Upper lobe of right lung (tissue), 1 donor: ENCODE measurements at regions not wholly inside any gene's neighbourhood (a gene's known extent, or its start where the extent isn't known, plus 50 kb on each side); places are given as distances from the start of the nearest gene placed in this dataset.

Experiments used
- ATAC-seq: fragments of 200-7000 bp; cut with Tn5 transposase; one replicate; pipeline ENCODE4 v1.9.1; 2020; ENCODE audit warnings: mild to moderate bottlenecking, moderate library complexity
- DNase-seq: peaks from one replicate; pipeline ENCODE4 v3.0.0-alpha.2; 2020
- H3K27ac ChIP-seq: fragments of 200-600 bp; one replicate; pipeline ENCODE4 v1.8.0; 2022
- H3K27me3 ChIP-seq: fragments of 200-600 bp; one replicate; pipeline ENCODE4 v1.8.0; 2022; ENCODE audit warnings: mild to moderate bottlenecking
- H3K36me3 ChIP-seq: fragments of 200-600 bp; one replicate; pipeline ENCODE4 v1.8.0; 2022
- H3K4me1 ChIP-seq: fragments of 200-600 bp; one replicate; pipeline ENCODE4 v1.8.0; 2022
- H3K4me3 ChIP-seq: fragments of 200-600 bp; one replicate; pipeline ENCODE4 v1.8.0; 2022; ENCODE audit warnings: mild to moderate bottlenecking
- H3K9me3 ChIP-seq: fragments of 200-600 bp; one replicate; pipeline ENCODE4 v1.8.0; 2022
- CTCF ChIP-seq: fragments of 200-600 bp; IDR thresholded peaks from one replicate; pipeline ENCODE4 v1.8.0; 2022; ENCODE audit warnings: antibody characterized with exemption
- intact Hi-C: fragments of 100-400 bp; cut with DNase I; formaldehyde crosslinking; loops from one replicate; pipeline ENCODE4 v1.11.0; 2022
- donor health status: DM: no; HTN: yes; CAD: no; lungs with severe emphysema.

GRCh38 chr18:67597759-67598158 is 81.2 kb upstream of the DSEL start:
- DNase-seq, result no peak
- intact Hi-C loops, result no loop called here
- Histone ChIP-seq H3K9me3 (no peaks in the 10 kb centered on the region), H3K4me3 (no peak overlapping the region), H3K4me1 (no peaks in the 10 kb centered on the region), H3K27ac (no peak overlapping the region), H3K27me3 (no peaks in the 10 kb centered on the region), H3K36me3 (no peaks in the 10 kb centered on the region)
- no peak for ATAC-seq
- TF ChIP-seq CTCF, result no peak

GRCh38 chr18:67596003-67596402 is 79.5 kb upstream of the DSEL start:
- intact Hi-C loops, result no loop called here

GRCh38 chr18:67590571-67591141 is 74.1 kb upstream of the DSEL start:
- H3K4me3 ChIP-seq, result no peak overlapping the region
- H3K36me3 ChIP-seq, result no peaks in the 10 kb centered on the region
- no peak for TF ChIP-seq CTCF
- intact Hi-C loops, result no loop called here
- H3K27ac ChIP-seq, result no peak overlapping the region
- ATAC-seq (no peak), DNase-seq (no peak)
- H3K4me1 ChIP-seq, result no peaks in the 10 kb centered on the region
- H3K9me3 ChIP-seq, result no peaks in the 10 kb centered on the region
- no peaks in the 10 kb centered on the region for H3K27me3 ChIP-seq

More at GRCh38 chr18:67596003-67596402, 79.5 kb upstream of the DSEL start:
- no peak for DNase-seq
- H3K9me3 ChIP-seq, result no peaks in the 10 kb centered on the region
- no peak for ATAC-seq
- TF ChIP-seq CTCF, result no peak
- H3K27me3 ChIP-seq, result no peaks in the 10 kb centered on the region
- H3K27ac ChIP-seq, result no peak overlapping the region
- no peaks in the 10 kb centered on the region for H3K36me3 ChIP-seq
- no peak overlapping the region for H3K4me3 ChIP-seq
- no peaks in the 10 kb centered on the region for H3K4me1 ChIP-seq

- no peak for ATAC-seq
- DNase-seq, result no peak
- H3K4me1 ChIP-seq, result no peaks in the 10 kb centered on the region
- H3K9me3 ChIP-seq, result no peaks in the 10 kb centered on the region
- no peaks in the 10 kb centered on the region for H3K27me3 ChIP-seq
- TF ChIP-seq CTCF, result no peak
- intact Hi-C loops, result no loop called here
- no peak overlapping the region for H3K4me3 ChIP-seq
- no peak overlapping the region for H3K27ac ChIP-seq
- no peaks in the 10 kb centered on the region for H3K36me3 ChIP-seq
These were observed 72.8 kb upstream of the DSEL start for GRCh38 chr18:67589325-67589724.

- H3K4me3 ChIP-seq, result no peak overlapping the region
- no peak overlapping the region for H3K27ac ChIP-seq
- intact Hi-C loops, result no loop called here
- no peak for ATAC-seq
- H3K27me3 ChIP-seq, result no peaks in the 10 kb centered on the region
- no peak for TF ChIP-seq CTCF
- no peak for DNase-seq
- no peaks in the 10 kb centered on the region for H3K4me1 ChIP-seq
- no peaks in the 10 kb centered on the region for H3K9me3 ChIP-seq
- no peaks in the 10 kb centered on the region for H3K36me3 ChIP-seq
These were observed 69.6 kb upstream of the DSEL start for GRCh38 chr18:67586101-67586500.

GRCh38 chr18:67583621-67584020 is 67.1 kb upstream of the DSEL start:
- no peak for DNase-seq
- no peak for ATAC-seq
- Histone ChIP-seq H3K27me3 (no peaks in the 10 kb centered on the region), H3K36me3 (no peaks in the 10 kb centered on the region), H3K9me3 (no peaks in the 10 kb centered on the region), H3K4me1 (no peaks in the 10 kb centered on the region), H3K27ac (no peak overlapping the region), H3K4me3 (no peak overlapping the region)
- no peak for TF ChIP-seq CTCF
- intact Hi-C loops, result no loop called here
